BJ (cell line): ENCODE measurements at regions not wholly inside any gene's neighbourhood (a gene's known extent, or its start where the extent isn't known, plus 50 kb on each side); places are given as distances from the start of the nearest gene placed in this dataset.

ENCODE experiments used
- CTCF ChIA-PET: fragments of 350-600 bp; formaldehyde crosslinking; extraction: SDS; loops from one replicate; lab custom pipeline; 2021; ENCODE audit warnings: antibody characterized with exemption, inconsistent platforms; lab: Yijun Ruan, JAX
- POLR2A ChIA-PET: fragments of 300-600 bp; sonication (Branson Sonifier 250); formaldehyde crosslinking; extraction: SDS; loops from one replicate; lab custom pipeline; 2021; ENCODE audit warnings: antibody characterized with exemption; lab: Charles Lee
- DNase-seq: peaks from one replicate; pipeline ENCODE4 v3.0.0-alpha.2; 2011; ENCODE audit warnings: low read depth
- H3K27me3 ChIP-seq: 2 replicates; pipeline ENCODE4 v1.6.0; 2011; ENCODE audit warnings: low read length; ENCODE audit not compliant: control insufficient read depth, insufficient read depth
- H3K36me3 ChIP-seq: 2 replicates; pipeline ENCODE4 v1.5.1; 2011; ENCODE audit warnings: low read length; ENCODE audit not compliant: control insufficient read depth, insufficient read depth
- H3K4me3 ChIP-seq: 2 replicates; pipeline ENCODE4 v1.5.1; 2011; ENCODE audit warnings: low read depth, mild to moderate bottlenecking, control low read depth, low read length
- TF ChIP-seq, protein P1 (sequence below): IDR thresholded peaks from 2 replicates; pipeline ENCODE4 v1.5.1; 2011; ENCODE audit warnings: low read depth, mild to moderate bottlenecking, control low read depth, inconsistent platforms, low read length, moderate library complexity; ENCODE audit not compliant: insufficient read depth

GRCh38 chr14:48582938-48583337, 907.5 kb upstream of the MDGA2 start:
- TF ChIP-seq, protein P1, sequence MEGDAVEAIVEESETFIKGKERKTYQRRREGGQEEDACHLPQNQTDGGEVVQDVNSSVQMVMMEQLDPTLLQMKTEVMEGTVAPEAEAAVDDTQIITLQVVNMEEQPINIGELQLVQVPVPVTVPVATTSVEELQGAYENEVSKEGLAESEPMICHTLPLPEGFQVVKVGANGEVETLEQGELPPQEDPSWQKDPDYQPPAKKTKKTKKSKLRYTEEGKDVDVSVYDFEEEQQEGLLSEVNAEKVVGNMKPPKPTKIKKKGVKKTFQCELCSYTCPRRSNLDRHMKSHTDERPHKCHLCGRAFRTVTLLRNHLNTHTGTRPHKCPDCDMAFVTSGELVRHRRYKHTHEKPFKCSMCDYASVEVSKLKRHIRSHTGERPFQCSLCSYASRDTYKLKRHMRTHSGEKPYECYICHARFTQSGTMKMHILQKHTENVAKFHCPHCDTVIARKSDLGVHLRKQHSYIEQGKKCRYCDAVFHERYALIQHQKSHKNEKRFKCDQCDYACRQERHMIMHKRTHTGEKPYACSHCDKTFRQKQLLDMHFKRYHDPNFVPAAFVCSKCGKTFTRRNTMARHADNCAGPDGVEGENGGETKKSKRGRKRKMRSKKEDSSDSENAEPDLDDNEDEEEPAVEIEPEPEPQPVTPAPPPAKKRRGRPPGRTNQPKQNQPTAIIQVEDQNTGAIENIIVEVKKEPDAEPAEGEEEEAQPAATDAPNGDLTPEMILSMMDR: no peak
- no peak for DNase-seq
- ChIA-PET CTCF (no interaction called here), POLR2A (no interaction called here)
- no peaks in the 10 kb centered on the region for H3K36me3 ChIP-seq
- no peak overlapping the region for H3K4me3 ChIP-seq
- no peaks in the 10 kb centered on the region for H3K27me3 ChIP-seq

DNA sequence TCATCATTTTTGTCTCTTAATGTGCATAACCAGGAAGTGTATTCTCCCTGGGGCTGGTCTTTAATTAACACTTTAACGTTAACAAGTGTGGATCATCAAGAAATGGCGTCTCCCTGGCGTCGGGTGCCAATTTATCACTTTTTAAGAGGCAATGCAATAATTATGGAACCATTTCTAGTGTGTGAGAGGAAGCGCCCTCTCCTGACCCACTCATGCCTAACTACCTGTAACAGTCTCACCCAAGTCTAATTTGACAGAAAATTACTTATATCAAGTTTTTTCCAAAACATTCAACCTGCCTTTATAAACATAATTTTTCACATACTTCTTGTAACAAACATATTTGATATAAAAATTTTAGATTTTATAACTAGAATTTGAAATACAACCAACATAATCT, 905.3 kb upstream of the MDGA2 start:
- no peak for DNase-seq
- Histone ChIP-seq H3K36me3 (no peaks in the 10 kb centered on the region), H3K4me3 (no peak overlapping the region), H3K27me3 (no peaks in the 10 kb centered on the region)
- ChIA-PET POLR2A (no interaction called here), CTCF (no interaction called here)
- TF ChIP-seq, protein P1: no peak

DNA sequence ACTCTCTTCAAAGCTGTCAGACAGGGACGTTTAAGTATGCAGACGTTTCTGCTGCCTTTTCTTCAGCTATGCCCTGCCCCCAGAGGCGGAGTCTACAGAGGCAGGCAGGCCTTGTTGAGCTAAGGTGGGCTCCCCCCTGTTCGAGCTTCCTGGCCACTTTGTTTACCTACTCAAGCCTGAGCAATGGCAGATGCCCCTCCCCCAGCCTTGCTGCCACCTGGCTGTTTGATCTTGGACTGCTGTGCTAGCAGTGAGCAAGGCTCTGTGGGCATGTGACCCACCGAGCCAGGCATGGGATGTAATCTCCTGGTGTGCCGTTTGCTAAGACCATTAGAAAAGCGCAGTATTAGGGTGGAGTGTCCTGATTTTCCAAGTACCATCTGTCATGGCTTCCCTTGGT, 900.4 kb upstream of the MDGA2 start:
- Histone ChIP-seq H3K4me3 (no peak overlapping the region), H3K36me3 (no peaks in the 10 kb centered on the region), H3K27me3 (no peaks in the 10 kb centered on the region)
- CTCF ChIA-PET: no interaction called here
- POLR2A ChIA-PET: no interaction called here
- DNase-seq: no peak
- TF ChIP-seq, protein P1: no peak

- H3K36me3 ChIP-seq: no peaks in the 10 kb centered on the region
- TF ChIP-seq, protein P1: no peak
- no peaks in the 10 kb centered on the region for H3K27me3 ChIP-seq
- H3K4me3 ChIP-seq: no peak overlapping the region
- no peak for DNase-seq
- POLR2A ChIA-PET: no interaction called here
- CTCF ChIA-PET: no interaction called here
Measured at GRCh38 chr14:48568688-48569087, 893.3 kb upstream of the MDGA2 start.

DNA sequence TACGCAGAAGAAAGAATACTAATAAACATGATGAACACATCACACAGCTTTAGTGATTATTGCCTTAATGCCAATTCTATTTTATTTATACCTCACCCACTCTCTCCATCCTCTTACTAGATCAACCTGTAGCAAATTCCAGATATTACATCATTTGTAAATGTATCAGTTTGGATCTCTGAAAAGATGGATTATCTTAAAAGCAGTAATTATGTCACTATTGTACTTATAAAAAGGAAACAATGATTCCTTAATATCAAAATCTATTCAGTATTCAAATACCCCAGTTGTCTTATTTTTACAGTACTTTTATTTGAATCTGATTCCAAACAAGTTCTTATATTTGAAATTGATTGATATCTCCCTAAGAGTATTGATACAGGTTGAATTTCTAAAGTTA, 892.8 kb upstream of the MDGA2 start:
- ChIA-PET CTCF (no interaction called here), POLR2A (no interaction called here)
- TF ChIP-seq, protein P1: no peak
- Histone ChIP-seq H3K36me3 (no peaks in the 10 kb centered on the region), H3K27me3 (no peaks in the 10 kb centered on the region), H3K4me3 (no peak overlapping the region)
- DNase-seq: no peak
